Nephron progenitor cell (in vitro differentiated cells): ENCODE measurements at regions not wholly inside any gene's neighbourhood (a gene's known extent, or its start where the extent isn't known, plus 50 kb on each side); places are given as distances from the start of the nearest gene placed in this dataset.

Experiments used
- DNase-seq: peaks from one replicate; pipeline ENCODE4 v3.0.0; 2021
- H3K27ac Mint-ChIP-seq: 2 replicates; pipeline ENCODE4 v1.8.0; 2021; ENCODE audit warnings: mild to moderate bottlenecking, moderate library complexity, mixed read lengths
- H3K27me3 Mint-ChIP-seq: 2 replicates; pipeline ENCODE4 v1.8.0; 2021; ENCODE audit warnings: mild to moderate bottlenecking, low read depth, mixed read lengths; ENCODE audit not compliant: poor library complexity
- H3K36me3 Mint-ChIP-seq: 2 replicates; pipeline ENCODE4 v1.8.0; 2021; ENCODE audit warnings: low read depth, mixed read lengths
- H3K4me1 Mint-ChIP-seq: 2 replicates; pipeline ENCODE4 v1.8.0; 2021; ENCODE audit warnings: mixed read lengths
- H3K4me3 Mint-ChIP-seq: 2 replicates; pipeline ENCODE4 v1.8.0; 2021; ENCODE audit warnings: mild to moderate bottlenecking, moderate library complexity, mixed read lengths
- H3K9me3 Mint-ChIP-seq: 2 replicates; pipeline ENCODE4 v1.8.0; 2021; ENCODE audit warnings: mild to moderate bottlenecking, moderate library complexity, mixed read lengths
- TF ChIP-seq, protein P1 (sequence below): fragments of 200-600 bp; sonication (generic); IDR thresholded peaks from 2 replicates; pipeline ENCODE4 v1.5.0; 2021; ENCODE audit warnings: antibody characterized with exemption

DNA sequence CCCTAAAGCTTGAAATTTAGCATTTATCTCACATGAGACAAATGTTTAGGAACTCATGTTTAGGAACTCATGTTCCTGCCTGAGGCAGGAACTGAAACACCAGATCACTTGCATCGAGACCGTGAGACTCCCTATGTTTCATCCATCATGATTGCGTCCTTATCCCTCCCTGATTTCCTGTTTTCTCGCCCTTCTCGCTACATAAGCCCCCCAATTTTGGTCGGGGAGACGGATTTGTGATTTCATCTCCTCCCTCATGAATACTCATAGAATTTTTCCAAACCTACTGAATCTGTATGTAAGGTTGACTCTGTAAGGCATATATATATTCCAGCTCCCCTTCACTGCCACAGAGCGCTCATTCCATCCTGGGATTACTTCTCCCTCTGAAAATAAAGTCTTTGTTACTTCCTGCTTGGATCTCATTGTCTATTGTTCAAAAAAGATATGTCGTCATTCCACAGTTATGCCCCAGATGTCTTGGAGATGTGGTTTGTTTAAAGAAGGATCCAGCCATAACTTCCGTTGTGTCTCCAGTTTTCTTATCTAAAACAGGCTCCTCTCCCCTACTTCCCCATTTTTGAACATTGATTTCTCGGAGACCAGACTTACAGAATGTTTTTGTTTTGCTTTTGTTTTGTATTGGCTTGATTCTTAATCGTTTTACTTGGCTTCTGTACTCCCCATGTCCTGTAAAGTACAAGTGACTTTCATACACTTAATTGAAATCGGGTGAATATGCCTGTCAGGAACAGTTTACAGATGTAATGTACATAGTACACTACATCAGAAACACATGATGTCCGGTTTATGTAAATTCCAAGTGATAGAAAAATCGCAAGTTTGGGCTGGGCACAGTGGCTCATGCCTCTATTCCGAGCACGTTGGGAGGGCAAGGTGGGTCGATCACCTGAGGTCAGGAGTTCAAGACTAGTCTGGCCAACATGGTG lies 118.7 kb downstream of the HFE start:
- Mint-ChIP-seq H3K36me3 (no peaks in the 10 kb centered on the region), H3K4me1 (peaks cover 33% of the 10 kb centered on the region), H3K9me3 (no peaks in the 10 kb centered on the region), H3K27me3 (peaks cover 8% of the 10 kb centered on the region), H3K27ac (no peak overlapping the region), H3K4me3 (no peak overlapping the region)
- TF ChIP-seq, protein P1, sequence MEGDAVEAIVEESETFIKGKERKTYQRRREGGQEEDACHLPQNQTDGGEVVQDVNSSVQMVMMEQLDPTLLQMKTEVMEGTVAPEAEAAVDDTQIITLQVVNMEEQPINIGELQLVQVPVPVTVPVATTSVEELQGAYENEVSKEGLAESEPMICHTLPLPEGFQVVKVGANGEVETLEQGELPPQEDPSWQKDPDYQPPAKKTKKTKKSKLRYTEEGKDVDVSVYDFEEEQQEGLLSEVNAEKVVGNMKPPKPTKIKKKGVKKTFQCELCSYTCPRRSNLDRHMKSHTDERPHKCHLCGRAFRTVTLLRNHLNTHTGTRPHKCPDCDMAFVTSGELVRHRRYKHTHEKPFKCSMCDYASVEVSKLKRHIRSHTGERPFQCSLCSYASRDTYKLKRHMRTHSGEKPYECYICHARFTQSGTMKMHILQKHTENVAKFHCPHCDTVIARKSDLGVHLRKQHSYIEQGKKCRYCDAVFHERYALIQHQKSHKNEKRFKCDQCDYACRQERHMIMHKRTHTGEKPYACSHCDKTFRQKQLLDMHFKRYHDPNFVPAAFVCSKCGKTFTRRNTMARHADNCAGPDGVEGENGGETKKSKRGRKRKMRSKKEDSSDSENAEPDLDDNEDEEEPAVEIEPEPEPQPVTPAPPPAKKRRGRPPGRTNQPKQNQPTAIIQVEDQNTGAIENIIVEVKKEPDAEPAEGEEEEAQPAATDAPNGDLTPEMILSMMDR: no peak
- no peak for DNase-seq

DNA sequence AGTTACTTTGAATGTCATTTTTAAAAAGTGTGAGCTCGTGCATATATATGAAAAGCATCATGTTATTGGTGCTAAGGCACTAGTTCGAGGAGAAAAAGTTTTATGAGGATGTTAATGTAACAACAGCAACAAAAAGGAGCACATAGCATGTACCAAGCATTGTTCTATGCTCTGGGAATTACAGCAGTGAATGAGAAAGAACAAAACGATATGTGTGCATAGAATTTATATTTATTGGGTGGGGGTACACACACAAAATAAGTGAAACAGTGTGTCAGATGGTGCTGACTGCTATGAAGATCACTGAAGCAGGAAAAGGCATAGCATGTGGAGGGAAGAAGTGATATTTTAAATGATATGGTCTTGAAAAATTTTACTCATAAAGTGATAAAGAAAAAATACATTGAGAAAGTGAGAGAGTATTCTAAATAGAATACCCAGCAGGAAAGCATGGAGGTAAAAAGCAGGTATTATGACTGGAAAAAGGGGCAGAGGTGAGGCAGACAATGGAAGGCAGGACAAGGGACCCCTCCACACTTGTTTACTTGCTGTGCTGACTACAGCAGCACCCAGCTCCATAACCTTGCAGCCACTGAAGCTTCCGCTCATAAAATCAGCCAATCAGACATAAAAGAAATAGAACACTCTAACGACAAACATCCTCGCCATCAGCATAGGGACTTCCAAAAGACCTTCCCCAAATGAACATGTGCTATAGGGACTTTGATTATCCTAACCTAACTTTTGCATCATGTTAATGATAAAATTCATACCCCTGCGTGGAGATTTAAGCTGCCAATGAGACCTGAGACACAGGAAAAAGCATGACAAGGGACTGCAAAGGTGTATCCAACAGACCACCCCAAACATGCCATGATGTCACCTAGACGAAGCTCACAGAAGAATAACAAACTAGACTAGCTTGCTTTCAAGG lies 119.9 kb downstream of the HFE start:
- DNase-seq: no peak
- Mint-ChIP-seq H3K27ac (no peak overlapping the region), H3K36me3 (no peaks in the 10 kb centered on the region), H3K4me1 (peaks cover 34% of the 10 kb centered on the region), H3K9me3 (no peaks in the 10 kb centered on the region), H3K4me3 (no peak overlapping the region), H3K27me3 (peaks cover 8% of the 10 kb centered on the region)
- TF ChIP-seq, protein P1: no peak

DNA sequence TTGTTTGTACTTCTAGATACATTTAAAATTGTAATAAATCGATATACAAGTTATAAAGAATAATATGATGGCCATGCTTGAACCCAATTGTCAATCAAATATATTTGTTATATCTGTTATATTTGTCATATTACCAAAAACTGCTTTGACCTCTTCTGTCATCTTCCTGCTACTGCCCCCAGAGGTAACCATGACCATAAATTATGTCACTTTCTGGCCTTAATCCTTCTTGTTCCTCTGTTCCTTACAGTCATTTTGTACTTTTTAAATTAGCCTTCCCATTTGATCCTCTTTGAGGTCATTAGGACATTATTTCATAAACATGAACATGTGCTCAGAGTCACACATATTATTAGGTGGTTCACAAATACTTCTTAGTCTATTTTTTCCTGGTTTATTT lies 124.7 kb downstream of the HFE start:
- DNase-seq: no peak
- Mint-ChIP-seq H3K36me3 (no peaks in the 10 kb centered on the region), H3K27ac (no peak overlapping the region), H3K4me1 (peaks cover 35% of the 10 kb centered on the region), H3K9me3 (no peaks in the 10 kb centered on the region), H3K27me3 (no peaks in the 10 kb centered on the region), H3K4me3 (no peak overlapping the region)
- TF ChIP-seq, protein P1: no peak

DNA sequence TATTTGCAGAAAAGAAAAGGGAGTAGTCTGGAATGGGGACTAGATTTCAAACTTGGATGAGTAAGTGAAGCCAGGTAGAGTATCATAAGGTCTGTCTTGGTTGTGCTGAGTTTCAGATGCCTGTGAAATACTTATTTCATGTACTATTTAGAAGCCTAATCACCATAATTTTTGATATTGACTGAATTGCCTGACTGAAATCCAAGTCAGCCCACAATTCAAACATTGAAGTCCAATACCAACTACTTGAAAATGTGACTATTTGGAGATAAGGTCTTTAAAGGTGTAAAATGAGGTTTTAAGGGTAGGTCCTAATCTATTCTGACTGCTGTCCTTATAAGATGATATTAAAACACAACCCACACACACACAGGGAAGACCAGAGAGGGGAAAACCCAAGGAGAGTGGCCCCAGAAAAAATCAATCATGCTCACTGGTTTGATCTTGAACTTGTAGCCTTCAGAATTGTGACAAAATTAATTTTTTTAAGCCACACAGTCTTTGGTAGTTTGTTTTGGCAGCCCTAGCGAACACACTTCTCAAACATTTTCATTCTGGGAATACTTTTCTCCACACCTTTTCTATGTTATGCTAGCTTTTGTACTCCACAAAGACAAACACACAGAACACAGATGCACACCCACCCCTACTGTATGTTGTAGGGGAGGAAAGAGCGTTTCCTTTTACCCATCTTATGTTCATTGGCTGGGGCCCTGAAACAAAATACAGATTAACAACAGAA lies 126.3 kb downstream of the HFE start:
- Mint-ChIP-seq H3K9me3 (no peaks in the 10 kb centered on the region), H3K36me3 (no peaks in the 10 kb centered on the region), H3K27me3 (no peaks in the 10 kb centered on the region), H3K27ac (no peak overlapping the region), H3K4me3 (peak overlapping the region; percentile 63), H3K4me1 (peaks cover 35% of the 10 kb centered on the region)
- TF ChIP-seq, protein P1: no peak
- no peak for DNase-seq

DNA sequence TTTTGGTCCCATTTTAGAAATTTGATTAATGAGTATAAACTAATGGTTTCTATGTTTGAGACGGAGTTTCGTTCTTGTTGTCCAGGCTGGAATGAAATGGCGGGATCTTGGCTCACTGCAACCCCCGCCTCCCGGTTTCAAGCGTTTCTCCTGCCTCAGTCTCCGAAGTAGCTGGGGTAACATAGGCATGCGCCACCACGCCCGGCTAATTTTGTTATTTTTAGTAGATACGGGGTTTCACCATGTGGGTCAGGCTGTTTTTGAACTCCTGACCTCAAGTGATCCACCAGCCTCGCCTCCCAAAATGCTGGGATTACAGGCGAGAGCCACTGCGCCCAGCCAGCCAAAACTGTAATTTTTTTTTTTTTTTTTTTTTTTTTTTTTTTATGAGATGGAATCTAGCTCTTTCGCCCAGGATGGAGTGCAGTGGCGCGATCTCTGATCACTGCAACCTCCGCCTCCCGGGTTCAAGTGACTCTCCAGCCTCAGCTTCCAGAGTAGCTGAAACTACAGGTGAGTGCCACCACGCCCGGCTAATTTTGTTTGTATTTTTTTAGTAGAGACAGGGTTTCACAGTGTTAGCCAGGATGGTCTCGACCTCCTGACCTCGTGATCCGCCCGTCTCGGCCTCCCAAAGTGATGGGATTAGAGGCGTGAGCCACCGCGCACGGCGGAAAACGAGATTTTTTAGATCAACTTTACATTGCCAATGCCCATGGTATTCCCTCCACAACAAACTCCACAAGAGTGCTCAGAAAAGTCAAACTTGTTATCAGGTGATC lies 127.8 kb downstream of the HFE start:
- Mint-ChIP-seq H3K9me3 (no peaks in the 10 kb centered on the region), H3K4me1 (peaks cover 29% of the 10 kb centered on the region), H3K27me3 (no peaks in the 10 kb centered on the region), H3K27ac (no peak overlapping the region), H3K36me3 (no peaks in the 10 kb centered on the region), H3K4me3 (no peak overlapping the region)
- DNase-seq: no peak
- TF ChIP-seq, protein P1: no peak
